Vagina (tissue), 2 donors: ENCODE measurements at regions not wholly inside any gene's neighbourhood (a gene's known extent, or its start where the extent isn't known, plus 50 kb on each side); places are given as distances from the start of the nearest gene placed in this dataset.
A peak's percentile ranks its signal among the peaks of the same experiment; 100 is the strongest.

Experiments used
- DNase-seq, 2 donors: peaks; one replicate each; pipeline ENCODE4 v3.0.0-alpha.2; 2017; ENCODE audit errors: extremely low spot score in 2 of 2
- H3K27ac ChIP-seq: fragments of 200-600 bp; sonication (generic); one replicate; pipeline ENCODE4 v1.5.1; 2019
- H3K27me3 ChIP-seq: fragments of 200-600 bp; sonication (generic); one replicate; pipeline ENCODE4 v1.5.1; 2019
- H3K36me3 ChIP-seq, 2 donors: fragments of 200-600 bp; sonication (generic); one replicate each; pipeline ENCODE4 v1.5.1; 2017 to 2019
- H3K4me1 ChIP-seq: fragments of 200-600 bp; sonication (generic); one replicate; pipeline ENCODE4 v1.5.1; 2019
- H3K4me3 ChIP-seq, 2 donors: fragments of 200-600 bp; sonication (generic); 1 replicate in 1 of 2; 2 replicates in 1 of 2; pipeline ENCODE4 v1.5.1; 2016 to 2019
- H3K9me3 ChIP-seq: fragments of 200-600 bp; sonication (generic); one replicate; pipeline ENCODE4 v1.5.1; 2019
- POLR2A ChIP-seq, 2 donors: fragments of 450-650 bp; IDR thresholded peaks; one replicate each; pipeline ENCODE4 v1.6.1; 2017; ENCODE audit warnings: antibody characterized with exemption in 2 of 2, mild to moderate bottlenecking in 2 of 2, moderate library complexity in 2 of 2
- POLR2AphosphoS5 ChIP-seq, 2 donors: sonication (generic); formaldehyde crosslinking; IDR thresholded peaks; one replicate each; pipeline ENCODE4 v1.9.0; 2017; ENCODE audit warnings: antibody characterized with exemption in 2 of 2, mild to moderate bottlenecking in 2 of 2, low read depth in 1 of 2; ENCODE audit not compliant: insufficient read depth in 1 of 2
- intact Hi-C: fragments of 100-400 bp; cut with DNase I; formaldehyde crosslinking; loops from one replicate; pipeline ENCODE4 v1.15.1; 2023
- TF ChIP-seq, protein P1 (sequence below), 3 experiments: fragments of 450-650 bp in 2 of 3; fragments of 200-600 bp in 1 of 3; sonication (generic) in 1 of 3; IDR thresholded peaks; one replicate each; pipeline ENCODE4 v1.5.1; 2017 to 2019; ENCODE audit warnings: antibody characterized with exemption in 3 of 3, mild to moderate bottlenecking in 2 of 3, moderate library complexity in 2 of 3

DNA sequence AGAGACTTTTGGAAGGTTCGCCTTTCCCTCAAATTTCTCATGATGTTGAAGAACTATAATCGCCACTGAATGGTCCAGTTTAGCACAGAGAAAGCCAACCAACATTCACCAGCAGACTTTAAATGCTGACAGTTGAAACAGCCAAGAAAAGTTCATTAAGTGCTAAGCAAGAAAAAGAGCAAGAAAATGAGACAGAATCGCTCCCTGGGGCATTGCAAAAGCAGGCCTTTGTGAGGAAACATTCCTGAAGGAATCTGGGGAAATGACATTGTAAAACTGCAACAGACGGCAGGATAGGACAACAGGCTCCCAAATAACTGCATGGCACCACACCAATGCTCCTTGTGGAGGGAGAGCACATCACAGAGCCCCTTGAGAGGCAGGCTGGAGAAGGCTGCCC is 269.3 kb upstream of the ID2 start:
- Histone ChIP-seq H3K27me3 (no peaks in the 10 kb centered on the region), H3K27ac (no peak overlapping the region), H3K36me3 (no peaks in the 10 kb centered on the region), H3K9me3 (no peaks in the 10 kb centered on the region), H3K4me3 (no peak overlapping the region), H3K4me1 (peaks cover 19% of the 10 kb centered on the region)
- intact Hi-C loops, result no loop called here
- TF ChIP-seq POLR2AphosphoS5 (IDR thresholded peaks at IDR 0.05; ENCODE audit: insufficient read depth in 1 of 2, low read depth in 1 of 2) (peak in 1 of 2 donors; percentile 16), POLR2A (IDR thresholded peaks at IDR 0.05) (no peak)
- TF ChIP-seq, protein P1, sequence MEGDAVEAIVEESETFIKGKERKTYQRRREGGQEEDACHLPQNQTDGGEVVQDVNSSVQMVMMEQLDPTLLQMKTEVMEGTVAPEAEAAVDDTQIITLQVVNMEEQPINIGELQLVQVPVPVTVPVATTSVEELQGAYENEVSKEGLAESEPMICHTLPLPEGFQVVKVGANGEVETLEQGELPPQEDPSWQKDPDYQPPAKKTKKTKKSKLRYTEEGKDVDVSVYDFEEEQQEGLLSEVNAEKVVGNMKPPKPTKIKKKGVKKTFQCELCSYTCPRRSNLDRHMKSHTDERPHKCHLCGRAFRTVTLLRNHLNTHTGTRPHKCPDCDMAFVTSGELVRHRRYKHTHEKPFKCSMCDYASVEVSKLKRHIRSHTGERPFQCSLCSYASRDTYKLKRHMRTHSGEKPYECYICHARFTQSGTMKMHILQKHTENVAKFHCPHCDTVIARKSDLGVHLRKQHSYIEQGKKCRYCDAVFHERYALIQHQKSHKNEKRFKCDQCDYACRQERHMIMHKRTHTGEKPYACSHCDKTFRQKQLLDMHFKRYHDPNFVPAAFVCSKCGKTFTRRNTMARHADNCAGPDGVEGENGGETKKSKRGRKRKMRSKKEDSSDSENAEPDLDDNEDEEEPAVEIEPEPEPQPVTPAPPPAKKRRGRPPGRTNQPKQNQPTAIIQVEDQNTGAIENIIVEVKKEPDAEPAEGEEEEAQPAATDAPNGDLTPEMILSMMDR (IDR thresholded peaks at IDR 0.05), result no peak
- no peak for DNase-seq

DNA sequence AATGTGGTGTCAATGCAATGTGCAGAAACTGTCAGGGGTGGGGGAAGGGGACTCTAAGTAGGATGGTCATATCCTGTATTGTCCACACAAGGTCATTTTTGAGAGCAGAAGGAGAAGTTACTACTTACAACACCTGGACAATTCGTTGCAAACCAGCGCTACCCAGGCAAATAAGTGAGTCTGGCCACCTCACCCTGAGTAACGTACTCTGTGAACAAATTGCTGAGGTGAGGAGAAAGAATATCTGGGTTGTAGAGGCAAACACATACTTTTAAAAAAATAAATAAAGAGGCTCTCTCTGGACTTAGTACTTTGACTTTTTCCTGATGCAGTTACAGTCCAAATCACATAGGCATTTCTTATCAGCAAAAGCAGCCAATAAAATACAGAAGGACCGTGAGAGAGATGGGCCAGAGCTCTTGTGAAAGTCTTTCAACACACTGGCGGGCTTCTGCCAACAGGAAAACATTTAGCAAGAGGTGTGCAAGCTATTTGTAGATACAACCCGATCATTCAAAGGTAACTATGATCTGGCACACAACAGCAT is 268.2 kb upstream of the ID2 start:
- H3K36me3 ChIP-seq, result no peaks in the 10 kb centered on the region

DNA sequence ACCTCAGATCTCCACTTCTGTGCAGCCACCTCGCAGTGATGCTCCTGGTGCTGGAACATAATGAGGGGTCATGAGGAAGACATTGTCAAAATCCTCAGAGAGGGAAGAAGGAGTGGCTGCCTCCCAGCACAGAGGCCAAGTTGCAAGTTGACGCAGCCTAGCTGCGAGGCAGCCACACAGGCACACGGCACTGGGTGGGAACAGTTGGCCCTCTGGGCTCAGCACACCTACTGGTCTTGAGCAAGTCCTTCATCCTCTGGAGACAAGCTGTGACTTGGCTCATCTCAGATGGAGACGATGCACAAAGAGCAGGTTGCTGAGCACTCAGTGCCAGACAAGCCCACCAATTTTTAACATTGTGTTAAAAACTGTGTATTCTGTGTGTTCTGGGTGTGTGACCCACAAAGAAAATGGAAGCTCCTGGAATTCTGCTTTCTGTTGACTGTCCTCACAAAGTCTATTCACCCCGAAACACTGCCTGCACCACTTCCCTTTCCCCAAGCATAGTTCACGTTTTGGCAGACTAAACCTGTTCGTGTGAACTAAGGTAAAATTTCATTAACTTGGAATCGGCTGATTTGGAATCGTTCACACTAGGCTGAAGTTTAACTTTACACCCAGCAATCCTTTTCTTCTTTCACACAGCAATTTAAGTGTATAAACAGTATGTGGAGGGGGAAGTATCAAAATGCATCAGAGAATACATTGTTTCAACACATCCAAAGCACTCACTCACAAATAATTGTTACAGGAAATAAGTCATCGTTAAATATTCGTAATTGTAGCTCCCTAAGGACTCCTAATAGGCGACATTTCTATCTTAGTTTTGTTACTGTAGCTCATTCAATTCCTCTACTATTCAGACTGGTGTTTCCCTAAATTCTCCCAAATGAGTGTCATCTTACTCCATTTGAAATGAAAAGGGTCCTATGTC is 266.6 kb upstream of the ID2 start:
- TF ChIP-seq POLR2AphosphoS5 (IDR thresholded peaks at IDR 0.05; ENCODE audit: insufficient read depth in 1 of 2, low read depth in 1 of 2) (no peak), POLR2A (IDR thresholded peaks at IDR 0.05) (no peak)
- TF ChIP-seq, protein P1 (IDR thresholded peaks at IDR 0.05), result no peak
- Histone ChIP-seq H3K4me3 (no peak overlapping the region), H3K36me3 (no peaks in the 10 kb centered on the region), H3K4me1 (peaks cover 19% of the 10 kb centered on the region), H3K27ac (no peak overlapping the region), H3K9me3 (no peaks in the 10 kb centered on the region), H3K27me3 (no peaks in the 10 kb centered on the region)
- intact Hi-C loops, result no loop called here
- DNase-seq, result peak in 1 of 2 donors; percentile 67

More for the DNA sequence above, 268.2 kb upstream of the ID2 start:
- Histone ChIP-seq H3K9me3 (no peaks in the 10 kb centered on the region), H3K27ac (no peak overlapping the region), H3K4me3 (no peak overlapping the region), H3K4me1 (peaks cover 19% of the 10 kb centered on the region), H3K27me3 (no peaks in the 10 kb centered on the region)
- TF ChIP-seq POLR2AphosphoS5 (IDR thresholded peaks at IDR 0.05; ENCODE audit: insufficient read depth in 1 of 2, low read depth in 1 of 2), result no peak
- TF ChIP-seq, protein P1 (IDR thresholded peaks at IDR 0.05), result no peak
- TF ChIP-seq POLR2A (IDR thresholded peaks at IDR 0.05), result no peak
- no peak for DNase-seq
- intact Hi-C loops, result no loop called here

DNA sequence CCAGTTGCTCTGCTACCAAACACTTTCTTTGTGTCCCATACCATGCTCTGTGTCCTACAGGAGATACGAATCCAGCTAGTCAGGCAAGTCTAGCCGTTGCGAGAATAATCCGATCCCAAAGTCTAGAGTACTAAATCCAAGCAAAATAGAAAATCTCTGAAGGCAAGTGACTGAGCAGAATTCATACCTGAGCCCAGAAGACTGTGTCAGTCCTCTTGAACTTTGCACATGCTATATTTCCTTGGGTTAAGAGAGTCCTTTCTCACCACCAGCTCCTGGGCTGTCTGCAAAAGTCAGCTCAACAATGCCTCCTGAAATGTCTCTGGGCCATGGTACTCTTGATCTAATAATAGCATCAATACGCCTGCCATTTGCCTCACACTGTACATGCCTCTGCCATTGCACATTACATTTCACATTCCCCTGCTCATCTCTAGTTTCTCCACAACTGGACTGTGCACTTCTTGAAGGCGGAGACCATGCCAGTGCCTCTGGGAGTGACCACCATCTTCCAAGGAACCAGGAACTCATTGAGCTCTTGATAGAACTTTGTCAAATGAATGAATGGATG is 265.8 kb upstream of the ID2 start:
- TF ChIP-seq, protein P1 (IDR thresholded peaks at IDR 0.05), result no peak
- no peak for TF ChIP-seq POLR2AphosphoS5 (IDR thresholded peaks at IDR 0.05; ENCODE audit: insufficient read depth in 1 of 2, low read depth in 1 of 2)
- no peak for TF ChIP-seq POLR2A (IDR thresholded peaks at IDR 0.05)
- Histone ChIP-seq H3K4me1 (peaks cover 19% of the 10 kb centered on the region), H3K4me3 (no peak overlapping the region), H3K9me3 (no peaks in the 10 kb centered on the region), H3K27me3 (no peaks in the 10 kb centered on the region), H3K36me3 (no peaks in the 10 kb centered on the region), H3K27ac (no peak overlapping the region)
- intact Hi-C loops, result no loop called here
- peak in 1 of 2 donors; percentile 62 for DNase-seq
